Middle frontal gyrus (tissue), 1 donor: ENCODE measurements at regions not wholly inside any gene's neighbourhood (a gene's known extent, or its start where the extent isn't known, plus 50 kb on each side); places are given as distances from the start of the nearest gene placed in this dataset.
"Not testable (repeated sequence)": the region's sequence is repeated elsewhere in the genome, so short reads cannot be mapped to it uniquely, and the experiment has no call there.

Experiments
- DNase-seq: peaks from one replicate; pipeline ENCODE4 v3.0.0-alpha.2; 2015; ENCODE audit warnings: low spot score; ENCODE audit errors: extremely low spot score

DNA sequence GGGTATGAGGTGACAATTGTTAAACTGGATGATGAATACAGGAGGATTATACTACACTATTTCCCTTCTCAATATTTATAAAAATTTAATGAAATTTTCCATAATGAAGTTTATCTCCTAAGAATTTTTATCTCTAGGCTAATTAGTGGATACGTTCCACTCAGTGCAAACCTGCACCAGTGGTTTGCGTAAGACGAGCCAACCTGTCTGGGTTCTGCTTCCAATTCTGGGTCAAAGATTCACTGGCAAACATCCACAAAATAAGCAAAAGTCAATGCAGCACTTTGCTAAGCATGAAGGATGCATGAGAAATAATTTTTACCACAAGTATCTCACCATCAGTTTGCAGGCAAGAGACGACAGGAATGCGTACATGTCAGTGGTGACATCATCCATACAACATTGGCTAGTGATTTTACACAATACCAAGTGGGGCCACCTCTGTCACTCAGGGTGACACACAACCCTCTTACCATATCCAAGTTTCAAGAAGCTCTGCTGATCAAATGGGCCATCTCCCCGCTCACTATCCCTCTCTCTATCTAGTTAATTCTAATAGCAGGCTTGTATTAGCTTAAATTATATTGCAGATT, 51.7 kb downstream of the FAM50B start:
- no peak for DNase-seq

GRCh38 chr6:3902871-3903648, 53.9 kb downstream of the FAM50B start:
- DNase-seq = no peak

DNA sequence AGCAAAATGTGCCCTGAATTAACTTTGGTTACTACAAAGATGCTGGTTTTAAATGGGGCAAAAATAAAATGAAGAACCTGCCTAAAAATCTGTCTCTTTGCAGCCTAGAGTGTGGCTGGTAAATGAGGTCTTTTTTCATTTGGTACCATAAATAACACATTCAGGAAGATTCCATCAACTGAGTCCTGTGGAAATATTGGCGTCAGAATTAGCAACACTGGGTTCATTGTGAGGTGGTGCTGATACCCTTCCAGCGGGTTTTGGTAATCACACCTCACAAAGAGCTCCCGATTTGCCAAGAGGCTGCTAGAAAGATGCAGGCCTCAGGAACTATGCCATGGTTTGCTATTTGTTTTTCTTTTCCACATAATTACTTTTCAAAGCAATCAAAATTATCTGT, 55.3 kb downstream of the FAM50B start:
- DNase-seq = no peak

- no peak for DNase-seq
These were observed 57.0 kb downstream of the FAM50B start for GRCh38 chr6:3905945-3906845.

- DNase-seq = no peak
These were observed 57.6 kb downstream of the FAM50B start for GRCh38 chr6:3906846-3907151.

DNA sequence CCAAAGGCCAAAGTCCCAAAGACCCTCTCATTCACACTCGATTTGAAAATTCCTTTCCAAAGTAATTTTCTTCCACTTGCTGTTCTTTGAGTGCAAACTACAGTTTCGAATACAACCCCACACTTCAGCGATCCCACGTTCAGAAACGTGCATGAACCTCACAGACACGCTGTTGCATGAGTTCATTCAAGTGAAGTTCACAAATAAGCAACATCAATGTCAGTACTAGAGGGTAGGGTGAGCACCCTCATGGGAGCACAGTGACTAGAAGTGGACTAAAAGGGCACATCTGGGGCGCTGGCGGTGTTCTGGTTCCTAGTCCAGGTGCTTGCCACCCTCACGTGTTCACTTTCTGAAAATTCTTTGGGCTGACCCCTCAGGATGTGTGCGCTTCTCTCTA, 59.0 kb downstream of the FAM50B start:
- no peak for DNase-seq

GRCh38 chr6:3908961-3909360, 59.8 kb downstream of the FAM50B start:
- no peak for DNase-seq

DNA sequence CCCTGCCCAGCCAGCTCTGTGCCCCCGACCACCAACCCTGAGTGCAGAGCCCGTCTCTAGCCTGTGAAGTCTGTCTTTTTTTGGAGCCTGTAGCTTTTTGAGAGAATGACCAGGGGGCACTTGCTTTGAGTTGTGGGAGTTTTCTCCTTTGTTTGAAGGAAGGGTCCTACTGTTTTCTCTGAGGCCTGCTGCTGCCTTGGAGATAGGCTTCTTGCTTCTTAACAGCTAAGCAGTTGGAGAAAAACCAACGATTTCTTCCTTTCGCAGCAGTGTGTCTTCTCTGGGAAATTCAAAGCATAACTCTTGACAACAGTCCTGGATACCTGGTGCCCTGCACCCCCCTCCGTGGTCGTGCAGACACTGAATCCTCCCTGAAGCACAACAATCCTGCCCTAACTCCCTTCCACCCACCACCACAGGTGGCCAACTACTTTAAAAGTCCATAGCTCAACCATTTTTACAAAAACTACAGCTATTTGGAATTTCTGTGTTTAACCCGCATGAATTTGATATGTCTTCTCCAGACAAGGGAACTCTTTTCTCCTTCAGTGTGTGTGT, 61.0 kb downstream of the FAM50B start:
- DNase-seq = no peak

DNA sequence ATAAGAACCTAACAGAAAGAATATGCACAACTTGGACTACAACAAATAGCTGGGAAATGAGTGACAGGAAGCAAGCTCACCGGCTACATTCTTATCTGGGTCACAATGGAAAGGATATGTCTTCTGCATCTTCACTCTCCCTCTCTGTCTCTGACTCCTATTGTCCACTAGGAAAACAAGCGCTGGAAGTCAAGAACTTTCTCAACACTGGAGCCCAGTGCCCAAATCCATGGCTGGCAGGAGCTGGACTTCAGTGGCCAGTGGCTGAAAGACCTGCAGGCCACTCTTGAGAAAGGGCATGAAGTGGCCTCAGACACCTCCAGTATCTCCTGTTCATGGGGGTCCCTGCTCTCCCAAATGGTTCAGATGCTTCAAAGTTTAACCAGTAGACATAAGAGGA, 62.0 kb downstream of the FAM50B start:
- no peak for DNase-seq

DNA sequence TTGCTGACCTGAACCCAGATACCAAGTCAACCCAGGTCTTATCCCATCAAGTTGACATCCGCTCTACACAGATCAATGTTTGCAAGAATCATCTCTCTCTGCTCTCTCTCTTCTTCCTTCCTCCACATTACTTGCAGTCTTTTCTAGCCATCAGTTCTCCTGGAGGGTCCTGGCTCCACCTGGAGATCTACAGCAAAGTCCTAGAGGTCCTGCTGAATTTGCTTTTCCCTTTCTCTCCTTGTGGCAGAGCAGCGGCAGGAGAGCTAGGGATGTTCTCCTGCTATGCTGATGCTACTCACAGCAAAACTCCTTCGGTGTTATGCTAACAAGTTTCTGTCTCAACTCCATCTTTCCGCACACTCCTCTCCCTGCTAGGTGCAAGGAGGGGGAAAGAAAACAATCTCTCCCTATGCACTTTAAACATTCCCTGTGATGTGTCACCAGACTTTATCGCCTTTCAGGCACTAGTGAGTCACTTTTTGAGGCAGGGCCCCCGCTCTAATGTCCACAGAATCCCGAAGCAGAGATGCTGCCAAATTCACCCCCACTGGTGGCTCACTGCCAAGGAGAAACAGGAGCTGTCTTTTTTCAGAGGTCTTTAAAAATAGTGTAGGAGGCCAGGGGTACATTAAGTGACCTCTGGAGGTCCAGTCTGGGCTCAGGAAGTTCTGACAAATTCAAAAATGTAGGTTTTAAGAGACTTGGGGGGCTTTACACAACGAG, 62.6 kb downstream of the FAM50B start:
- DNase-seq = no peak

GRCh38 chr6:3912361-3913076, 63.3 kb downstream of the FAM50B start:
- DNase-seq = no peak

DNA sequence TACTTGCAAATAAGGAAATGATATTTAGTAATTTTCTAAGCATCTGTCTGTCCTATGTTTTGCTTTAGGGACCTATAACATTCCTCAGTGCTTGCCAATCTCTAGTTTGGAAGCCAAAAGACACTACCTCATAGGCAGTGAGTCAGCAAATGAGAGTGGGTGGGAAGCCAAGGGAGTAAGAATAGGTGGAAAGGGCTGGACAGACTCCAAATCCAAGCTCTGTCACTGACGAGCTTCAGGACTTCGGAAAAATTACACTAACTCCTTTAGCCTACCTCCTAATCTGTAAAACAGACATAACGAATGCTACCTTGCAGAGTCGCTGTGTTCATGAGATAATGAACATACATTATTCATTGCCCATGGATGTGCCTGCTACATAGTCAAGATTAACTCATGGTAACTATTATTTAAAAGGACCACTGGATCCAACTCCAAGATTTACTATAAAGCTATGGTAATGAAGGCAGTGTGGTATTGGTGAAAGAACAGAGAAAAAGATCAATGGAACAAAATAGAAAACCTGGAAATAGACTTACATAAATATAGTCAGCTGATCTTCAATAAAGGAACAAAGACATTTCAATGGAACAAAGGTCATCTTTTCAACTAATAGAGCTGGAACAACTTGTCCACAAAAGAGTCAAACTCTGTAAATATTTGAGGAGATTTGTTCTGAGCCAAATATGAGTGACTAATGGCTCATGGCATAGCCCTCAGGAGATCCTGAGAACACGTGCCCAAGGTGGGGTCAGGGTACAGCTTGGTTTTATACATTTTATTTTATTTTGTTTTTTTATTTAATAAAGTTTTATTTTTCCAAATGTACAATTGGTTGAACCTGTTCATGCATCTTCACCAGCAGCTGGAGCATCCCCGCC, 64.1 kb downstream of the FAM50B start:
- DNase-seq = no peak

DNA sequence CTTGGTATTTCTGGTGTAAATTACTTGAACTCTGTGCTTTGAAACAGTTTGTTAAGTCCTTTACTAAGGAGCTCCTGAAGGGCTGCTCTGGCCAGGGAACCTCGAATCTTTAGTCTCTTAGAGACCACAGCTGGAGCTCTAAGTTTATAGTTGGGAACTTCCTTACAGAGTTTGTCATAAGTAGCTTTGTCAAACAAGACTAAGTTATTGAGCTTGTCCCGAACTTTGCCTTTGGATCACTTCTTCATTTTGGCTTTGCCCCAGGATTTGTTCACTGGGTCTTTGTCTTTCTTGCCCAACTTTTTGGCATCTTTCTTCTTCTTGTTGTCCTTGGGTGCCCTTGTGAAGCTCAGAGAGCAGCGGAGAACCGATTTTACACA, 64.8 kb downstream of the FAM50B start:
- DNase-seq = no peak

DNA sequence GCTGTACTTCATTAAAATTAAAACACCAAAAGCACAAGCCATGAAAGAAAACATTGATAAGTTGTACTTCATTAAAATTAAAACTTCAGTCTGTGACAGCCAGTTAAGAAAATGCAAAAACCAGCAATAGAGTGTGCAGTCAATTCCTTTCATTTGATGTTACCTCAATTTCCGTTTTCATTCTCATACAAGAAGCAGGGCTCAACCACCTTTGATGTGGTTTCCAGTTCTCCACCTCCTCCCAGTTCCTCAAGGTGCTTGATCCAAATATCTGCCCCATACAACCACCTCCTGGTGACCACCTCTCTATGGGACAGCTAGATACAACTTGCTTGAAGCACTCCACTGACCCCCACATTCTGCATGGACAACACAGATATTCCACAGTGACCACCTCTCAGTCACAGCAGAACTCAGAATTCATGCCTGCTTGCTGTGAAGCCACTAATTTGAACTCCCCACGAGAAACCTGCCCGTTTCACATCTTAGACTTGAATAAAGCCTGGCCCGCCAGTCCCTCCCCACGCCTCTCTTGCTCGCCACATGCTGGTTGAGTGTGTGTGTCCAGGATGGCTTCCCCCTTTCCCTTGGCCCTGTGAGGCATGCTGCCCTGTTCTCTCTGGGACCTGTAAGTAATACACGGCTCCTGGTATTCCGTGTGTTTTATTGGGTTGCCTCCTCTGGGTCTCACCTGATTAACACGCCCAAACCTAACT, 66.1 kb downstream of the FAM50B start:
- DNase-seq = no peak

- no peak for DNase-seq
These were observed 67.0 kb downstream of the FAM50B start for GRCh38 chr6:3916211-3916610.

DNA sequence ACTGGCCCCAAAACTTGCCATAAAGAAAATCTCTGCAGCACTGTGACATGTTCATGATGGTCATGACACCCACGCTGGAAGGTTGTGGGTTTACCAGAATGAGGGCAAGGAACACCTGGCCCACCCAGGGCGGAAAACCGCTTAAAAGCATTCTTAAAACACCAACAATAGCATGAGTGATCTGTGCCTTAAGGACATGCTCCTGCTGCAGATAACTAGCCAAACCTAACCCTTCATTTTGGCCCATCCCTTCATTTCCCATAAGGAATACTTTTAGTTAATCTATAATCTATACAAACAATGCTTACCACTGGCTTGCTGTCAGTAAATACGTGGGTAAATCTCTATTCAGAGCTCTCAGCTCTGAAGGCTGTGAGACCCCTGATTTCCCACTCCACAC, 67.6 kb downstream of the FAM50B start:
- DNase-seq = not testable (repeated sequence)

DNA sequence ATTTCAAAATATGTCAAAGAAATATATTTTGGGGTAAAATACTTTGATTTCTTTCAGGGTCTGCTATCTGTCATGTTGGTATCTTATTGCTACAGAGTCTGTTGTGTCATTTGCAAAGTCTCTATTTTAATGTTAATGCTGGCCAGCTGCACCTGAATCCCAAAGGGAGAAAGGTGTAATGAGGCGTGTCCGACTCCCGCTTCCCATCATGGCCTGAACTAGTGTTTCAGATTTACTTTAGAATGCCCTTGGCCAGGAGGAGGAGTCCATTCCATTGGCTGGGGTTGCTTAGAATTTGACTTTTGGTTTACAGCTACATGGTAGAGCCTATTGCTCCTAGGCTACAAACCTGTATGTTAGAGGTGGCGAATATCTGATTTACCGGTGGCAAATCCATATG, 69.3 kb downstream of the FAM50B start:
- no peak for DNase-seq

- no peak for DNase-seq
These were observed 70.0 kb downstream of the FAM50B start for GRCh38 chr6:3919130-3919628.

- DNase-seq = no peak
These were observed 70.7 kb downstream of the FAM50B start for GRCh38 chr6:3919849-3920248.
